HG02884 (cell line): ENCODE measurements at regions not wholly inside any gene's neighbourhood (a gene's known extent, or its start where the extent isn't known, plus 50 kb on each side); places are given as distances from the start of the nearest gene placed in this dataset.
"Not testable (repeated sequence)": the region's sequence is repeated elsewhere in the genome, so short reads cannot be mapped to it uniquely, and the experiment has no call there.

ENCODE experiments used
- ATAC-seq: cut with Tn5 transposase; IDR thresholded peaks from one replicate; pipeline ENCODE4 v1.9.1; 2021; ENCODE audit warnings: mild to moderate bottlenecking, moderate library complexity; ENCODE audit not compliant: unreplicated experiment

- no peak for ATAC-seq
Measured at GRCh38 chr12:31215518-31216232, 110.3 kb downstream of the SINHCAF start.

DNA sequence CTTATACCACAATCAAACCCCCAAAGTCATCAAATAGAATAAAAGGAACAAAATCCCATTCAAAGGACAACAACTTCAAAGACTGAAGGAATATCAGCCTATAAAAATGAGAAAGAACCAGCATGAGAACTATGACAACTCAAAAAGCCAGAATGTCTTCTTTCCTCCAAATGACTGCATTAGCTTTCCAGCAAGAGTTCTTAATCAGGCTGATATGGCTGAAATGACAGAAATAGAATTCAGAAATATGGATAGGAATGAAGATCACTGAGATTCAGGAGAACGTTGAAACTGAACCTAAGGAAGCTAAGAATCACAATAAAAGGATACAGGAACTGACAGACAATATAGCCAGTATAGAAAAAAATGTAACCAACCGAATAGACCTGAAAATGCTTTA, 109.5 kb downstream of the SINHCAF start:
- no peak for ATAC-seq

GRCh38 chr12:31217356-31218130, 108.4 kb downstream of the SINHCAF start:
- ATAC-seq = no peak

- ATAC-seq = no peak
Measured at GRCh38 chr12:31218203-31219025, 107.5 kb downstream of the SINHCAF start.

GRCh38 chr12:31219521-31219920, 106.4 kb downstream of the SINHCAF start:
- ATAC-seq = no peak

GRCh38 chr12:31220061-31220460, 105.9 kb downstream of the SINHCAF start:
- ATAC-seq = no peak

DNA sequence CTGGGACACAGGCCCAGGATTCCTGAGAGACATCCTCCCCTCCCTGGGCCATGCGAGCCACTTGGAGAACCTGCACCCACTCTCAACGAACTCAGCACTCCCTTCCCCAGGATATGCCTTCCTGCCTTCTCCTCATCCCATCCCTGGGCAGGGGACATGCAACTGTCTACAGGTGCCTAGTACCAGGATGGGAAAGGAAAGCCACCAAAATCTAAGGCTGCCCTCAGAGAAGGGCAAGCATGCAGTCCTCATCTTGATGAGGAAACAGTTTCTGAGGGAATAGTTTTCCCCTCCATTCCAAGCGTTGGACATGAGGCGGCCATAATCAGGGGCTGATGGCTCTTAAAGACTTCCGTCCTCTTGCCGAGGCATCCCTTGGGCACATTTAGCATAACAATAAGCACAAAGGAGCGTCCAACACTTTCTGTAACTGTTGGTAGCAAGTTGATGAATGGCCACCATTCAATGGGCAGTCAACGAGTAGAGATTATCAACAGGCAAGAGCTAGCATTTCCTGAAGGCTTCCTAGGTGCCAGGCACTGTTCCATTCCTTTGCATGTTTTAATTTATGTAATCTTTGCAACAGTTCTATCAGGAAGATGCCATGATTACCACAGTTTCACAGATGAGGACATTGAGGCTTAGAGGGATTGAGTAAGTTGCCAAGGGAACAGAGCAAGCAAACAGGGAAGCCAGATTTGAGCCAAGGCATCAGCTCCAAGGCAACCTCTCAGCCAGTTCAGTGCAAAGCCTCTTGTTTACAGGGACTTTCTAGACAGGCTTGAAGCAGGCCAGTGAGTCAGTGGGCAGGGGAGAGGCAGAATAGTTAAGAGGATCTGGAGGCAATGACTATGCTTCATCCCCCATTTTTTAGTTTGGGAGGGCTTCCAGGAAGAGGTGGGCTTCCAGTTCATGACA, 105.1 kb downstream of the SINHCAF start:
- ATAC-seq = no peak

GRCh38 chr12:31221551-31221945, 104.4 kb downstream of the SINHCAF start:
- no peak for ATAC-seq

DNA sequence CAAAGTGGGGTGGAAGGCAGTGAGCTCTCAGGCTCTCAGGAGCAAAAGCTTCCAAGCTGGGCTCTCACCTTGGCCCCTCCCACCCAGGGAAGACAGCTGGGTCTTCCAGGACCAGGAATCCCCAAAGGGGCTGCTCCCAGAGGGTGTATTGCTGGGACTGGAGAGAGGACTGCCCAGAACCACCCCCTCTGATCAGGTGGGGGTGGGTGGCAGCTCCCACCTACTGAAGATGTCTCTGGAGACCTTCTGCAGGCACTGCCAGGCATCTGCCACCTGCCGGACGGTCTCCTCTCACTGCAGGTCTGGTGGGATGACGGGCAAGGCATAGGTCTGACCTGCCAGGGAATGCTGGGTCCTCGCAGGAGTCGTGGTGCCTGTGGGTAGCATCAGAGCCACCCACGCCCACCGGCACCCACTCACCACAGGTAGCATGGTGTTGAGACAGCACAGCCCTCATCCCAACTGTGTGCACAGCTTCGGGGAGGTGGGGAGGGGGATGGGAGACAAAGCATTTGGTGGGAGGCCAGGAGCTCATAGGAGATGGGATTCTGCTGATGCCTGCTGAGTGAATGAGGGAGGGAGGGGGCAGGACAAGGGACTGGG, 103.2 kb downstream of the SINHCAF start:
- ATAC-seq = no peak

- not testable (repeated sequence) for ATAC-seq
Measured at GRCh38 chr12:31223640-31224039, 102.3 kb downstream of the SINHCAF start.

DNA sequence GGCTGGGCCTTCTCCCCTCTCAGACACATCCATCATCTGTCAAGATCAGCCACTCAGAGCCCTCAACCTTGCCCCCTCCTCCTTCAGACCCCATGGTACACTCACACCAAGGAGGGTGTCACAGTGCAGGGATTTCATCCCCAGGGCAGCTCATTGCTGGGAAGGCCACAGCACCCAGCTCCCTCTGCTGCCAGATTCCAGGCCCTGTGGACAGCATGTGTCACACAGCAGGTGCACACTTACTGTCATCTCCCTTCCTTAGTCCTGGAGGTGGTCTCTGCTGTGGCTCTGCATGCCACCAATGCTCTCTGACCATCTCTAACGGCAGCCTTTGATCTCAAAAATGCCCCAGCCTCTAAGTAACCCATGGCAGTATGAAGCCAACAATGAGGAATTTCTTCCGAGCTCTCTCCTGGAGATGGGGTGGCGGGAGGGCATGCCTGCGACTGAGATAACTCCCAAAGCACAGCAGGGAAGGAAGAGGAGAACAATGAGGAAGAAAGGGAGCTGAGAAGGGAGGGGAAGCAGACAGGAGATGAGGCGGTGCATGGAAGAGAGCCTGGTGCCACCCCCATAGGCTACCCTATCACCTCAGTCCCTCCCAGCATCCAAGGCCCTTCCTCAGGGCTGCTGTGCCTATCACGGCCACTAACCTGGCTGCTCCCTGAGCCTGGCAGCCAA, 101.0 kb downstream of the SINHCAF start:
- ATAC-seq = no peak

DNA sequence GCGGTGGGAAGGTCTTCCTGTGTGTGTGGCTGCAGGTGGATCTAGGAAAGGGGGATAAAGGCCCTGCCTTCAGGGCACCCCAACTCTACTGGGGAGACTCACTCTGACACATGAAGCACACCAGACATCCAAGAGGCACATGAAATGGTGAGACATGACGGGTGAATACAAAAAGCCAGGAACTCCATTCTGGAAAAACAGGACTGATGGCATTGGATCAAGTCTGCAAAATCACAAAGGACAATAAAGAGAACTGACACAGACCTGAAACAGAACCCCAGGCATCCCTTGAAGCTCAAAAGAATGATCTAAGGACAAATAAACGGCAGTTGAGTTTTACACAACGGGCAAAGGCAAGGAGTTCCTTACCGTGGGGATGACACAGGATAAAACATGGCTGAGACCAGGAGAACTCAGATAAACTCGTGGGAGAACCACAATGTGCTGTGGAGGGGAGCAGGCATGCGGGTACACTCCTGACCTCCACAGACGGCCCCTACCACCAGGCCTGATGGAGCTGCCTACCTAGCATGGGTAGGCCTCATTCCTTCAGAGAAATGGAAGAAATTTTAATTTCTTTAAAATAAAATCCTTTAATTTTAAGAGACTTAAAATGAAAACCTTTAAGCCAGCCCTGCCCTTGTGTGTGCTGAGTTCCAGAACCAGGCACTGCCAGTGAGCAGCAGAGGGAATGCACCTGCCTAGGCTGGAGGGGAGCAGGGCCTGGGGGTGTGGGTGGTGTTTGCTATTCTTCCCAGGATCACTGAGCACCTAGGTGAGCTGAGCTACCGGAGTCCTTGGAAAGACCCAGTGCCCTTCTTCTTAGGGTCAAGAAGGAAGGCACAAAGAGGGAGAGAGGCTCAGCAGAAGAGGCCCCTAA, 100.1 kb downstream of the SINHCAF start:
- no peak for ATAC-seq

GRCh38 chr12:31226639-31227038, 99.3 kb downstream of the SINHCAF start:
- no peak for ATAC-seq

GRCh38 chr12:31227401-31227981, 98.5 kb downstream of the SINHCAF start:
- no peak for ATAC-seq

GRCh38 chr12:31228811-31229792, 96.8 kb downstream of the SINHCAF start:
- ATAC-seq = no peak

DNA sequence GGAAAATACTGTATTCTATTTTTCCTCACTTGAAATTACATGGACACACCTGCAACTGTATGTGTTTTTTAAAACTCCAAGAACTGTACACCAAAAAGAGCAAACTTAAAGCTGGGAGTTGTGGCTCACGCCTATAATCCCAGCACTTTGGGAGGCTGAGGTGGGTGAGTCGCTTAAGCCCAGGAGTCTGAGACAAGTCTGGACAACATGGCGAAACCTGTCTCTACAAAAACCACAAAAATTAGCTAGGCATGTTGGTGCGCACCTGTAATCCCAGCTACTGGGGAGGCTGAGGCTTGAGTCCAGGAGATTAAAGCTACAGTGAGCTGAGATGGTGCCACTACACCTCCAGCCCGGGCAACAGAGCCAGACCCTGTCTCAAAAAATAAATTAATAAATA, 95.9 kb downstream of the SINHCAF start:
- ATAC-seq = no peak
